Hepatocyte (in vitro differentiated cells): ENCODE measurements at regions not wholly inside any gene's neighbourhood (a gene's known extent, or its start where the extent isn't known, plus 50 kb on each side); places are given as distances from the start of the nearest gene placed in this dataset.

Experiments used
- DNase-seq: peaks from one replicate; pipeline ENCODE4 v3.0.0-alpha.2; 2016; ENCODE audit warnings: low spot score
- H2AFZ ChIP-seq: fragments of 200-600 bp; sonication (generic); 2 replicates; pipeline ENCODE4 v1.6.0; 2016; ENCODE audit warnings: antibody characterized with exemption, mild to moderate bottlenecking
- H3K27ac ChIP-seq: fragments of 200-600 bp; sonication (generic); 2 replicates; pipeline ENCODE4 v1.5.1; 2016; ENCODE audit warnings: mild to moderate bottlenecking
- H3K27me3 ChIP-seq: fragments of 200-600 bp; sonication (generic); 2 replicates; pipeline ENCODE4 v1.6.1; 2016
- H3K36me3 ChIP-seq: fragments of 200-600 bp; sonication (generic); replicated peaks from 2 replicates; pipeline ENCODE4 v1.5.1; 2016; ENCODE audit warnings: low read depth; ENCODE audit not compliant: insufficient read depth
- H3K4me1 ChIP-seq: fragments of 200-600 bp; sonication (generic); 2 replicates; pipeline ENCODE4 v1.5.1; 2016; ENCODE audit warnings: mild to moderate bottlenecking, moderate library complexity; ENCODE audit not compliant: insufficient read depth
- H3K4me2 ChIP-seq: fragments of 200-600 bp; sonication (generic); 2 replicates; pipeline ENCODE4 v1.6.0; 2016
- H3K4me3 ChIP-seq: fragments of 200-600 bp; sonication (generic); 2 replicates; pipeline ENCODE4 v1.5.1; 2016; ENCODE audit warnings: mild to moderate bottlenecking
- H3K79me2 ChIP-seq: fragments of 200-600 bp; sonication (generic); 2 replicates; pipeline ENCODE4 v1.6.0; 2017; ENCODE audit warnings: mild to moderate bottlenecking
- H3K9me2 ChIP-seq: fragments of 200-600 bp; sonication (generic); replicated peaks from 2 replicates; pipeline ENCODE4 v1.6.0; 2017; ENCODE audit warnings: mild to moderate bottlenecking; ENCODE audit not compliant: insufficient read depth
- H3K9me3 ChIP-seq: fragments of 200-600 bp; sonication (generic); 2 replicates; pipeline ENCODE4 v1.5.1; 2016; ENCODE audit warnings: low read depth, mild to moderate bottlenecking
- H4K20me1 ChIP-seq: fragments of 200-600 bp; sonication (generic); 2 replicates; pipeline ENCODE4 v1.6.0; 2016; ENCODE audit warnings: mild to moderate bottlenecking; ENCODE audit not compliant: insufficient read depth, poor library complexity, severe bottlenecking
- EZH2 ChIP-seq: fragments of 200-600 bp; sonication (generic); IDR thresholded peaks from 2 replicates; pipeline ENCODE4 v1.6.1; 2016; ENCODE audit warnings: antibody characterized with exemption, mild to moderate bottlenecking, borderline replicate concordance
- EZH2phosphoT487 ChIP-seq: fragments of 200-600 bp; sonication (generic); IDR thresholded peaks from one replicate; pipeline ENCODE4 v1.6.1; 2018; ENCODE audit warnings: antibody characterized with exemption, mild to moderate bottlenecking, low read depth, moderate library complexity; ENCODE audit not compliant: unreplicated experiment, severe bottlenecking
- WGBS: methylation state at CpG from one replicate; pipeline ENCODE4 v1.1.6; 2016; ENCODE audit warnings: low lambda C conversion rate; ENCODE audit errors: missing lambda C conversion rate; 5-methylcytosine and 5-hydroxymethylcytosine counted together
- TF ChIP-seq, protein P1 (sequence below): fragments of 200-600 bp; sonication (generic); IDR thresholded peaks from 2 replicates; pipeline ENCODE4 v1.5.1; 2016; ENCODE audit warnings: antibody characterized with exemption, mild to moderate bottlenecking; ENCODE audit not compliant: poor library complexity

DNA sequence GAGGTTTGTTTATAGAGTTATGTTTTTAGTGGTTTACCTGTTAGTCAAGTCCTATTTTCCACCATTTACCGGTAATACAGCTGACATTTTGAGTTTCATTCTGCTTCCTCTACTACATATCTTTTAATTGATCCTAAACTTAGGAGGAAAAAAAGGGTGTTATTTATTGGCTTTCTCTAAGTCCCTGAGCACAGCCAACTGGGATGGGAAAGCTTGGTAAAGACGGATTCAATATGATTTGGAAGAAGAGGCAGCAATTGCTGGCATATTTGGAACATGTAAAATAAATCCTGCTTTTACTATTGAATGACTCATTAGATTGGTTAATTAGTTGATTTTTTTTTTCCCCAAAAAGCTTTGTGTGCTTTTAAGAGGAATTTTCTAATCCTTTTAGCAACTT lies 475.7 kb downstream of the PRKD1 start:
- no peaks in the 10 kb centered on the region for H3K36me3 ChIP-seq
- H3K27ac ChIP-seq = no peak overlapping the region
- H3K9me3 ChIP-seq = no peaks in the 10 kb centered on the region
- DNase-seq = no peak
- no peak overlapping the region for H2AFZ ChIP-seq
- TF ChIP-seq EZH2phosphoT487 = no peak
- TF ChIP-seq, protein P1, sequence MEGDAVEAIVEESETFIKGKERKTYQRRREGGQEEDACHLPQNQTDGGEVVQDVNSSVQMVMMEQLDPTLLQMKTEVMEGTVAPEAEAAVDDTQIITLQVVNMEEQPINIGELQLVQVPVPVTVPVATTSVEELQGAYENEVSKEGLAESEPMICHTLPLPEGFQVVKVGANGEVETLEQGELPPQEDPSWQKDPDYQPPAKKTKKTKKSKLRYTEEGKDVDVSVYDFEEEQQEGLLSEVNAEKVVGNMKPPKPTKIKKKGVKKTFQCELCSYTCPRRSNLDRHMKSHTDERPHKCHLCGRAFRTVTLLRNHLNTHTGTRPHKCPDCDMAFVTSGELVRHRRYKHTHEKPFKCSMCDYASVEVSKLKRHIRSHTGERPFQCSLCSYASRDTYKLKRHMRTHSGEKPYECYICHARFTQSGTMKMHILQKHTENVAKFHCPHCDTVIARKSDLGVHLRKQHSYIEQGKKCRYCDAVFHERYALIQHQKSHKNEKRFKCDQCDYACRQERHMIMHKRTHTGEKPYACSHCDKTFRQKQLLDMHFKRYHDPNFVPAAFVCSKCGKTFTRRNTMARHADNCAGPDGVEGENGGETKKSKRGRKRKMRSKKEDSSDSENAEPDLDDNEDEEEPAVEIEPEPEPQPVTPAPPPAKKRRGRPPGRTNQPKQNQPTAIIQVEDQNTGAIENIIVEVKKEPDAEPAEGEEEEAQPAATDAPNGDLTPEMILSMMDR = no peak
- no peak for TF ChIP-seq EZH2
- H4K20me1 ChIP-seq = no peaks in the 10 kb centered on the region
- H3K9me2 ChIP-seq = no peaks in the 10 kb centered on the region
- no peaks in the 10 kb centered on the region for H3K27me3 ChIP-seq
- WGBS = 77% methylated on average over 2 of the region's 2 CpGs
- H3K79me2 ChIP-seq = no peaks in the 10 kb centered on the region
- no peak overlapping the region for H3K4me3 ChIP-seq
- H3K4me1 ChIP-seq = no peaks in the 10 kb centered on the region
- H3K4me2 ChIP-seq = no peak overlapping the region

DNA sequence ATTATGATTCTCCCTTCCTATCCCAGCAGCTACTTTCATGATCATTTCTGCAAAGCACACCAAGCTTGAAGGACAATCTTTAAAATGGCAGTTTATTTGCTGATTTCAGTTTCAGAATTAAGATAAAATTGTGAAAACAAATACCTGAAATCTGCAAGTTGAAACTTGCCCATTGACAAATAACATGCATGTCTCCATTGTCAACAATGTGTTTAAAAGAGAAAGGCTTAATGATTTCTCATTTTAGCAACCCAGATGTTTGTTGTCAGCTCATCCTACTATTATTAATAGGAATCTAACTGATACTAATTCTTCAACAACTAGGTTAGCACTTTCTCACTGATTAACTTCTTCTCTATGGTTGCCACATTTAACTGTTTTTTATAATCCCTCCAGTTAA lies 474.6 kb downstream of the PRKD1 start:
- no peaks in the 10 kb centered on the region for H3K9me2 ChIP-seq
- H3K9me3 ChIP-seq = no peaks in the 10 kb centered on the region

DNA sequence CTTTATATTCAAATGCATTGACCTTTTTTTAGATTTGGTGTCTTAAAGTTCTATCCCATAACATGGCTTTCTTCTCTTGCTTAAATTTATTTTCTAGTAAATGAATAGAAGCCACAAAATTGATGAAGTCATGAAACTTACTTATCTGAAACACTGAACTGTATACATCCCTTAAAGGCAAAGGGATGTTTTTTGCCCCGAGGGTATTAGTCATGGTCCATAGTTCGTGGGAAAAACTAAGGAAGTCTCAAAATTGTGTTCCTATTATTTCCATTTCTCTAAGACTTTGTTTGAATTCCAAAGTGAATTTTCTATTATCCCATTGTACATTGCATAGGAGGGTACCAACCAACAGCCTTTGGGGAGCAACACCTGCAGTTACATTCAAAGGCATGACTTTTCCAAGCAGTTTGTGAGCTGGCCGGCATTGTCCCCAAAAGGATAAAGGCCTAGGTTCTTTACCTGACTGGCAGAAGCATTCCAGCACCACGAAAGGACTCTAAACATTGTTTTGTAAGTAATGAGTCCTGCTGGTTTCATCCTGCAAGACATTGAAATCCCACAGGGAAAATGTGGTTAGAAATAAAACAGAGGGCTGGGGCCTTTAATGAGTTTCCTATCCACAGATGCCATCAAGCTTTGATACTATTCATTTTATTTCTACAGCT lies 473.5 kb downstream of the PRKD1 start:
- no peak for TF ChIP-seq EZH2
- TF ChIP-seq, protein P1 = no peak
- TF ChIP-seq EZH2phosphoT487 = no peak
- Histone ChIP-seq H3K9me2 (no peaks in the 10 kb centered on the region), H3K9me3 (no peaks in the 10 kb centered on the region), H3K4me3 (no peak overlapping the region), H3K4me1 (no peaks in the 10 kb centered on the region), H3K27me3 (no peaks in the 10 kb centered on the region), H3K27ac (no peak overlapping the region), H2AFZ (no peak overlapping the region), H3K4me2 (no peak overlapping the region), H4K20me1 (no peaks in the 10 kb centered on the region), H3K79me2 (no peaks in the 10 kb centered on the region), H3K36me3 (no peaks in the 10 kb centered on the region)
- WGBS = 60% methylated on average over 4 of the region's 4 CpGs
- DNase-seq = no peak

More for the DNA sequence above, 474.6 kb downstream of the PRKD1 start:
- Histone ChIP-seq H3K36me3 (no peaks in the 10 kb centered on the region), H3K27me3 (no peaks in the 10 kb centered on the region), H3K4me2 (no peak overlapping the region), H3K4me3 (no peak overlapping the region), H3K79me2 (no peaks in the 10 kb centered on the region), H3K4me1 (no peaks in the 10 kb centered on the region), H3K27ac (no peak overlapping the region), H2AFZ (no peak overlapping the region), H4K20me1 (no peaks in the 10 kb centered on the region)
- DNase-seq = no peak
- TF ChIP-seq, protein P1 = no peak
- TF ChIP-seq EZH2 (no peak), EZH2phosphoT487 (no peak)
